ENCODE measurements at regions not wholly inside any gene's neighbourhood (a gene's known extent, or its start where the extent isn't known, plus 50 kb on each side); places are given as distances from the start of the nearest gene placed in this dataset.

GRCh38 chr15:46685681-46686080, 1031.6 kb upstream of the SEMA6D start:
- ChIA-PET RAD21 (ENCODE audit: unreplicated experiment) (interaction anchor here (1.2 to 2.0 kb wide), 2 partner anchors 10 to 26 kb away, joined by 3 to 6 read pairs; no protein-coding TSS in a partner anchor), SMC1A (ENCODE audit: uncharacterized antibody, unreplicated experiment) (no interaction called here), POLR2A (no interaction called here), CTCF (interaction anchor here (2.0 kb wide), 1 partner anchor 8 kb away, joined by 5 read pairs; no protein-coding TSS in a partner anchor)
- in situ Hi-C loops (cut with MboI), result no loop called here
- 100% methylated on average over 1 of the region's 1 CpG for WGBS (ENCODE audit: insufficient coverage, insufficient replicate concordance, low lambda C conversion rate, missing lambda C conversion rate)
- no peak for FAIRE-seq
- H2AFZ ChIP-seq (ENCODE audit: control insufficient read depth, low read depth, low read length), result no peak overlapping the region
- no peak overlapping the region for H3K9ac ChIP-seq (ENCODE audit: control insufficient read depth, insufficient read depth, low read length)
- DNase-seq (ENCODE audit: low read depth, low spot score), result no peak
- no peaks in the 10 kb centered on the region for H3K27me3 ChIP-seq (replicated peaks in 1 of 2; ENCODE audit: control insufficient read depth in 2 of 2, insufficient read depth in 2 of 2, low read length in 1 of 2)
- no peak overlapping the region for H3K4me2 ChIP-seq (ENCODE audit: control insufficient read depth, insufficient read depth)
- TF ChIP-seq POU2F2 (IDR thresholded peaks at IDR 0.05; ENCODE audit: borderline replicate concordance, low read depth, low read length), result no peak
- TF ChIP-seq NFIC (IDR thresholded peaks at IDR 0.05; ENCODE audit: low read depth, low read length), result no peak
- no peak for TF ChIP-seq ASH2L (IDR thresholded peaks at IDR 0.05; ENCODE audit: borderline replicate concordance, low read depth)
- TF ChIP-seq TARDBP (IDR thresholded peaks at IDR 0.05; ENCODE audit: borderline replicate concordance), result no peak
- TF ChIP-seq ZNF24 (IDR thresholded peaks at IDR 0.05), result no peak
- no peak for TF ChIP-seq RB1 (IDR thresholded peaks at IDR 0.05; ENCODE audit: borderline replicate concordance)
- no peak for TF ChIP-seq PBX3 (IDR thresholded peaks at IDR 0.05; ENCODE audit: insufficient replicate concordance, low read depth, low read length)
- no peak for TF ChIP-seq CREM (IDR thresholded peaks at IDR 0.05; ENCODE audit: low read depth)
- TF ChIP-seq CBX5 (IDR thresholded peaks at IDR 0.05; ENCODE audit: low read depth), result no peak
- ATAC-seq, result no peak
- H3K4me1 ChIP-seq (ENCODE audit: control insufficient read depth, insufficient read depth, low read length), result no peaks in the 10 kb centered on the region
- intact Hi-C loops (cut with micrococcal nuclease; ENCODE audit: unreplicated experiment), result no loop called here
- no peaks in the 10 kb centered on the region for H4K20me1 ChIP-seq (ENCODE audit: control insufficient read depth, insufficient read depth)
- H3K36me3 ChIP-seq (ENCODE audit: control insufficient read depth in 2 of 2, insufficient read depth in 2 of 2, low read length in 1 of 2), result no peaks in the 10 kb centered on the region
- H3K27ac ChIP-seq (ENCODE audit: control insufficient read depth, insufficient read depth), result no peak overlapping the region
- BruUV-seq (replicated peaks), result no TSS peak
- H3K79me2 ChIP-seq (ENCODE audit: control insufficient read depth, insufficient read depth, low read length), result no peaks in the 10 kb centered on the region
- no peak overlapping the region for H3K4me3 ChIP-seq
- H3K9me3 ChIP-seq (replicated peaks; ENCODE audit: control insufficient read depth, insufficient read depth, low read length), result no peaks in the 10 kb centered on the region

Measured in GM12878 (cell line).